CD4-positive, CD25-positive, alpha-beta regulatory T cell (primary cell): ENCODE measurements at regions not wholly inside any gene's neighbourhood (a gene's known extent, or its start where the extent isn't known, plus 50 kb on each side); places are given as distances from the start of the nearest gene placed in this dataset.

Source experiments
- ATAC-seq, 2 donors: fragments of 150-1000 bp; cut with Tn5 transposase; one replicate each; pipeline ENCODE4 v1.10.0; 2021; ENCODE audit warnings: low read depth in 2 of 2, moderate number of reproducible peaks in 2 of 2, moderate library complexity in 1 of 2
- DNase-seq, 3 donors: peaks; one replicate each; pipeline versions ENCODE4 v3.0.0 to v3.0.0-alpha.2; 2012 to 2022; ENCODE audit warnings: mixed read lengths in 1 of 3
- H3K27ac ChIP-seq: one replicate; pipeline ENCODE4 v1.7.0; 2013; ENCODE audit warnings: mild to moderate bottlenecking, low read length; ENCODE audit not compliant: insufficient read depth, poor library complexity, severe bottlenecking
- H3K27me3 ChIP-seq: one replicate; pipeline ENCODE4 v1.7.0; 2013; ENCODE audit warnings: low read length; ENCODE audit not compliant: control insufficient read depth, insufficient read depth
- H3K36me3 ChIP-seq: one replicate; pipeline ENCODE4 v1.7.0; 2013; ENCODE audit warnings: mild to moderate bottlenecking, low read length, moderate library complexity; ENCODE audit not compliant: control insufficient read depth, insufficient read depth
- H3K4me1 ChIP-seq: 2 replicates; pipeline ENCODE4 v1.7.0; 2013; ENCODE audit warnings: mild to moderate bottlenecking, low read length; ENCODE audit not compliant: insufficient read depth, control insufficient read depth, poor library complexity, severe bottlenecking
- H3K4me3 ChIP-seq: one replicate; pipeline ENCODE4 v1.7.0; 2013; ENCODE audit warnings: low read depth, mild to moderate bottlenecking, low read length, moderate library complexity
- H3K9me3 ChIP-seq, 2 experiments: 1 replicate in 1 of 2; 2 replicates in 1 of 2; pipeline ENCODE4 v1.7.0; 2013; ENCODE audit warnings: low read length in 2 of 2, mild to moderate bottlenecking in 1 of 2, moderate library complexity in 1 of 2; ENCODE audit not compliant: control insufficient read depth in 2 of 2
- H3K27ac Mint-ChIP-seq, 3 donors: one replicate each; pipeline ENCODE4 v1.8.0; 2020 to 2022; ENCODE audit warnings: mild to moderate bottlenecking in 3 of 3, mixed read lengths in 3 of 3, moderate library complexity in 2 of 3
- H3K27me3 Mint-ChIP-seq: one replicate; pipeline ENCODE4 v1.8.0; 2022; ENCODE audit warnings: mild to moderate bottlenecking, mixed read lengths
- H3K36me3 Mint-ChIP-seq: one replicate; pipeline ENCODE4 v1.8.0; 2020; ENCODE audit warnings: mixed read lengths
- H3K4me1 Mint-ChIP-seq, 4 donors: one replicate each; pipeline ENCODE4 v1.8.0; 2020 to 2022; ENCODE audit warnings: mixed read lengths in 4 of 4, mild to moderate bottlenecking in 1 of 4
- H3K4me3 Mint-ChIP-seq, 4 donors: one replicate each; pipeline ENCODE4 v1.8.0; 2020 to 2022; ENCODE audit warnings: mild to moderate bottlenecking in 4 of 4, mixed read lengths in 4 of 4, moderate library complexity in 3 of 4
- H3K9me3 Mint-ChIP-seq, 7 donors: one replicate each; pipeline ENCODE4 v1.8.0; 2020 to 2022; ENCODE audit warnings: mixed read lengths in 7 of 7, mild to moderate bottlenecking in 3 of 7, moderate library complexity in 2 of 7

DNA sequence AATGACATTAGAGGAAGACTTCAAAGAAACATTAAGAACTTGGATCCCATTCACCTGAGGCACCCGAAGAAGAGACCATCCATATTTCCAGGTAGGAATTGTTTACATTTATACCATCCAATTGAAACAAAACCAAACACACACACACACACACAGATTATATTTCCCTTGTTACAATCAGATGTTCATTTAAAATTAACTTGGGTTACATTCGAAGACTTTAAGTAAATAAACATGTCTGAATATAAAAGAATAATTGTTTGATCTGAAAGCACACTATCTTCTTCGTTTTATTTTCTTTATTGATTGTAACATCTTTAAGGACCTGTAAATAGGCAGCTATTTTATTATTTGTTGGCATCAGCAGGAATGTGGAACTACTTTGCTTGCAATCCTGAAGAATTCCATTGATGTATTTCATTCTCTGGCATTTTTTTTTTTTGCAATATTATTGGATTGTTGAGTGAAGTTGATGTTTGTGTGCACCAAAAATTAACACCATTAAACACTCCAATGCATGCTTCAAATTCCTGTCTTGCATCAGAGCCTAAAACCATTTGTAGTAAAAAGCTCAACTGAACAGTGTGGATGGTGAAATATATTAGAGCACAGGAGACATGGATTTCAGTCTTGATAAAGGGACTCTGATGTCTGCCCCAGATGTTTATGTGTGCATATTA is 85.3 kb upstream of the FRY start:
- ATAC-seq: no peak
- H3K36me3 Mint-ChIP-seq: no peaks in the 10 kb centered on the region

DNA sequence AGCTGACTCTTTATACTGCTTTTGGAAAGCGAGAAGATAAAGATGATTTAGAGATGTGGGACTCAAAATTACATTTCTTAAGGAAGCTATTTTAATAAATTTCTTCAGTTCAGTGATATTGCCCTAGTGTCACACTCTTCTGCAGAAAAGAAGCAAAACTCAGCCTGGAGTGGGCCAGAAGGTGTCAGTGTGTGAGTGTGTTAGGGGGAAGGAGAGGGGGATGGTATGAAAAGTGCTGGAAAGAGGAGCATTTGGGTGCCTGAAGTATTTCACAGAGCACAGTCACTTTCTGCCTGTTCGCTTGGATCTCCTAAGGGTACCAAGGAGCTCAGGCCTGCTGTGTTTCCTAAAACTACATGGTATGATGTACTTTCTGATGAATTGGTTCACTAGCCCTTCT is 84.5 kb upstream of the FRY start:
- ATAC-seq (no peak), DNase-seq (no peak)
- H3K27ac ChIP-seq: no peak overlapping the region
- H3K4me3 Mint-ChIP-seq: no peak overlapping the region
- no peaks in the 10 kb centered on the region for H3K36me3 Mint-ChIP-seq
- H3K4me3 ChIP-seq: no peak overlapping the region
- peak overlapping the region in 1 of 3 donors; percentile 53 for H3K27ac Mint-ChIP-seq
- H3K9me3 ChIP-seq: no peaks in the 10 kb centered on the region
- peaks cover 0 to 3% (median 0%) of the 10 kb centered on the region in 7 donors for H3K9me3 Mint-ChIP-seq
- no peaks in the 10 kb centered on the region for H3K4me1 Mint-ChIP-seq
- H3K36me3 ChIP-seq: no peaks in the 10 kb centered on the region
- H3K4me1 ChIP-seq: no peaks in the 10 kb centered on the region
- peaks cover 5% of the 10 kb centered on the region for H3K27me3 Mint-ChIP-seq
- H3K27me3 ChIP-seq: no peaks in the 10 kb centered on the region

More for the DNA sequence above, 85.3 kb upstream of the FRY start:
- H3K4me1 Mint-ChIP-seq: no peaks in the 10 kb centered on the region
- peak overlapping the region in 1 of 3 donors; percentile 7 for H3K27ac Mint-ChIP-seq
- H3K4me3 Mint-ChIP-seq: no peak overlapping the region
- Histone ChIP-seq H3K36me3 (no peaks in the 10 kb centered on the region), H3K4me1 (no peaks in the 10 kb centered on the region), H3K9me3 (no peaks in the 10 kb centered on the region), H3K4me3 (no peak overlapping the region), H3K27ac (no peak overlapping the region), H3K27me3 (no peaks in the 10 kb centered on the region)
- H3K9me3 Mint-ChIP-seq: peaks cover 0 to 3% (median 0%) of the 10 kb centered on the region in 7 donors
- peaks cover 5% of the 10 kb centered on the region for H3K27me3 Mint-ChIP-seq
- DNase-seq: no peak

DNA sequence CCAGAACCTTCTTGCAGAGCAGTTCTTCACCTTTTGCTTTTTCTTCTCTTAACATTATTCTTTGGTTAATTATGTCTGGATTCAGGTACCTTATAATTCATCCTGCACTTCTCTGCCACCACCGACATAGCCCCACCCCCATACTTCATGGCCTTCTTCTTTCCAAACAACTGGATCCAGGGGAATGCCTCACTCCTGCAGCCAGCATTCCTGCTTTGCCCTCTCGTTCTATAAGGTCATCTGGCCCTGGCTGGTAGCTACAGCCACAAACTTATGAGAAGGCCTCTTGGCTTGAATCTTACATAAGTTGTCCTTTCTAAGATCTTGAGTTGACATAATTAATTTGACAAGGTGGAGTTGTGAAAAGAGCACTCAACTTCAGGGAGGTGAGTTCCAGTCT is 84.1 kb upstream of the FRY start:
- no peak overlapping the region for H3K4me3 ChIP-seq
- H3K27me3 ChIP-seq: no peaks in the 10 kb centered on the region
- no peaks in the 10 kb centered on the region for H3K36me3 ChIP-seq
- Mint-ChIP-seq H3K27me3 (peaks cover 5% of the 10 kb centered on the region), H3K9me3 (peaks cover 0 to 3% (median 0%) of the 10 kb centered on the region in 7 donors), H3K4me1 (no peaks in the 10 kb centered on the region), H3K36me3 (no peaks in the 10 kb centered on the region), H3K27ac (peak overlapping the region in 1 of 3 donors; percentile 53), H3K4me3 (no peak overlapping the region)
- no peak for ATAC-seq
- H3K27ac ChIP-seq: no peak overlapping the region
- H3K4me1 ChIP-seq: no peaks in the 10 kb centered on the region
- no peaks in the 10 kb centered on the region for H3K9me3 ChIP-seq
- no peak for DNase-seq

- no peaks in the 10 kb centered on the region for H3K4me1 Mint-ChIP-seq
- peaks cover 0 to 3% (median 0%) of the 10 kb centered on the region in 7 donors for H3K9me3 Mint-ChIP-seq
- DNase-seq (no peak), ATAC-seq (no peak)
- H3K27ac Mint-ChIP-seq: peak overlapping the region in 1 of 3 donors; percentile 24
- Histone ChIP-seq H3K4me3 (no peak overlapping the region), H3K9me3 (no peaks in the 10 kb centered on the region), H3K27ac (no peak overlapping the region), H3K36me3 (no peaks in the 10 kb centered on the region), H3K27me3 (no peaks in the 10 kb centered on the region), H3K4me1 (no peaks in the 10 kb centered on the region)
- H3K36me3 Mint-ChIP-seq: no peaks in the 10 kb centered on the region
- peaks cover 5% of the 10 kb centered on the region for H3K27me3 Mint-ChIP-seq
- no peak overlapping the region for H3K4me3 Mint-ChIP-seq
These were observed 82.1 kb upstream of the FRY start for GRCh38 chr13:31949486-31949885.

GRCh38 chr13:31950111-31950815 is 81.3 kb upstream of the FRY start:
- ATAC-seq (no peak), DNase-seq (no peak)
- no peaks in the 10 kb centered on the region for H3K9me3 ChIP-seq
- Mint-ChIP-seq H3K27me3 (peaks cover 5% of the 10 kb centered on the region), H3K27ac (no peak overlapping the region), H3K36me3 (no peaks in the 10 kb centered on the region), H3K4me3 (no peak overlapping the region), H3K9me3 (peaks cover 0 to 3% (median 0%) of the 10 kb centered on the region in 7 donors), H3K4me1 (no peaks in the 10 kb centered on the region)
- no peaks in the 10 kb centered on the region for H3K27me3 ChIP-seq
- no peaks in the 10 kb centered on the region for H3K36me3 ChIP-seq
- H3K4me3 ChIP-seq: no peak overlapping the region
- no peak overlapping the region for H3K27ac ChIP-seq
- H3K4me1 ChIP-seq: no peaks in the 10 kb centered on the region

DNA sequence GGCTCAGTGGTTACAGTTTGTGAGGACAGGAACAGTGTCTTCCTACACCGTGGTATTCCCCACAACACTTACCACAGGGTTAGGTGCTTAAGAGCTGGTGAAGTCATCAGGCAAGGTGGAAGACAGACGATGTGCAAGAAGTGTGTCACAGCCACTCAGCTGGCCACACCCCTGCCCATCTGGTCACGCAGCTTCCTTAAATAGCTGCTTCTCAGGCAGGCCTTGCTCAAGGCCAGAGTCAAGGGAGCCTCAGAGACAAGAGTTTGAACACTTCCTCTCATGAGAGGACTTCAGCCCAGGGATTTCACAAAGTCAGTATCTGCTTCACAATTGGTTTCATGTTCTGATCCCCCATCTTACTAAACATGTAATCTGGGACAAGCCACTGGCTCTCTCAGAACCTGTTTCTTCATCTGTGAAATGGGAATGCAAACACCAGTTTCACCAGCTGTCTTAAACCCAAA is 80.3 kb upstream of the FRY start:
- H3K27ac ChIP-seq: no peak overlapping the region
- H3K27me3 ChIP-seq: no peaks in the 10 kb centered on the region
- H3K4me1 ChIP-seq: no peaks in the 10 kb centered on the region
- no peak overlapping the region for H3K4me3 ChIP-seq
- ATAC-seq: peak; percentile 42 to 58
- H3K36me3 ChIP-seq: no peaks in the 10 kb centered on the region
- H3K4me3 Mint-ChIP-seq: no peak overlapping the region
- H3K27ac Mint-ChIP-seq: no peak overlapping the region
- H3K27me3 Mint-ChIP-seq: peaks cover 4% of the 10 kb centered on the region
- H3K9me3 Mint-ChIP-seq: peaks cover 0 to 3% (median 0%) of the 10 kb centered on the region in 7 donors
- H3K36me3 Mint-ChIP-seq: no peaks in the 10 kb centered on the region
- no peaks in the 10 kb centered on the region for H3K9me3 ChIP-seq
- no peak for DNase-seq
- H3K4me1 Mint-ChIP-seq: no peaks in the 10 kb centered on the region

DNA sequence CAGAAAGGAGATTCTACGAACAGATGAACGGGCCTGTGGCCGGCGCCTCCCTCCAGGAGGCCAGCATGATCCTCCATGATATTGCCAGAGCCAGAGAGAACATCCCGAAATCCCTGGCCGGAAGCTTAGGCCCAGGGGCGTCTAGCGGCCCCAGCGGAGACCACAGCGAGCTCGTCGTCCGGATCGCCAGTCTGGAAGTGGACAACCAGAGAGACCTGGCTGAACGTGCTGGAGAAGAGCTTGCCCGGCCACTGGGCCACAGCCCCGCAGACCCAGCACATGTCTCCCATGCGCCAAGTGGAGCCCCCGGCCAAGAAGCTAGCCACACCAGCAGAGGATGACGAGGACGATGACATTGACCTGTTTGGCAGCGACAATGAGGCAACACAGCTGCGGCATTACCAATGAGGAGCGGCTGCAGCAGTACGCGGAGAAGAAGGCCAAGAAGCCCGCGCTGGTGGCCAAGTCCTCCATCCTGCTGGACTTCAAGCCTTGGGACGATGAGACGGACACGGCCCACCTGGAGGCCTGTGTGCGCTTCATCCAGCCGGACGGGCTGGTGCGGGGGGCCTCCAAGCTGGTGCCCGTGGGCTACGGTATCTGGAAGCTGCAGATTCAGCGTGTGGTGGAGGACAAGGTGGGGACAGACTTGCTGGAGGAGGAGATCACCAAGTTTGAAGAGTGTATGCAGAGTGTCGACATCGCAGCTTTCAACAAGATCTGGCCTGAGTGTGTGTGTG is 78.8 kb upstream of the FRY start:
- Mint-ChIP-seq H3K4me1 (no peaks in the 10 kb centered on the region), H3K4me3 (no peak overlapping the region), H3K9me3 (peaks cover 0 to 1% (median 0%) of the 10 kb centered on the region in 7 donors), H3K27ac (no peak overlapping the region), H3K36me3 (no peaks in the 10 kb centered on the region), H3K27me3 (no peaks in the 10 kb centered on the region)
- H3K9me3 ChIP-seq: no peaks in the 10 kb centered on the region
- ATAC-seq (no peak), DNase-seq (no peak)
- H3K27ac ChIP-seq: no peak overlapping the region
- no peak overlapping the region for H3K4me3 ChIP-seq
- H3K36me3 ChIP-seq: no peaks in the 10 kb centered on the region
- no peaks in the 10 kb centered on the region for H3K27me3 ChIP-seq
- no peaks in the 10 kb centered on the region for H3K4me1 ChIP-seq
